IPS-20b (cell line): ENCODE measurements at regions not wholly inside any gene's neighbourhood (a gene's known extent, or its start where the extent isn't known, plus 50 kb on each side); places are given as distances from the start of the nearest gene placed in this dataset.

Source experiments
- H3K27ac ChIP-seq: one replicate; pipeline ENCODE4 v1.5.1; 2013; ENCODE audit warnings: low read length
- H3K27me3 ChIP-seq: 2 replicates; pipeline ENCODE4 v1.6.1; 2013; ENCODE audit warnings: mild to moderate bottlenecking, low read length, inconsistent platforms; ENCODE audit not compliant: insufficient read depth
- H3K36me3 ChIP-seq: 2 replicates; pipeline ENCODE4 v1.6.1; 2013; ENCODE audit warnings: low read depth, mild to moderate bottlenecking, inconsistent platforms, low read length, moderate library complexity; ENCODE audit not compliant: insufficient read depth
- H3K4me1 ChIP-seq: 2 replicates; pipeline ENCODE4 v1.6.1; 2013; ENCODE audit warnings: mild to moderate bottlenecking, control low read depth, inconsistent platforms, low read length, moderate library complexity; ENCODE audit not compliant: insufficient read depth
- H3K4me3 ChIP-seq: 2 replicates; pipeline ENCODE4 v1.5.1; 2013; ENCODE audit warnings: mild to moderate bottlenecking, low read length, inconsistent platforms
- H3K9ac ChIP-seq: 2 replicates; pipeline ENCODE4 v1.6.1; 2013; ENCODE audit warnings: low read depth, mild to moderate bottlenecking, inconsistent platforms, low read length, moderate library complexity
- H3K9me3 ChIP-seq: 2 replicates; pipeline ENCODE4 v1.6.1; 2013; ENCODE audit warnings: mild to moderate bottlenecking, low read depth, low read length, inconsistent platforms; ENCODE audit not compliant: insufficient read depth

- Histone ChIP-seq H3K4me1 (no peaks in the 10 kb centered on the region), H3K9me3 (no peaks in the 10 kb centered on the region), H3K27me3 (no peaks in the 10 kb centered on the region), H3K4me3 (no peak overlapping the region), H3K9ac (no peak overlapping the region), H3K27ac (no peak overlapping the region), H3K36me3 (no peaks in the 10 kb centered on the region)
These were observed 266.3 kb downstream of the TBL1XR1 start for GRCh38 chr3:176930942-176931341.

GRCh38 chr3:176928582-176928931, 268.7 kb downstream of the TBL1XR1 start:
- no peaks in the 10 kb centered on the region for H3K36me3 ChIP-seq
- no peak overlapping the region for H3K27ac ChIP-seq
- H3K9ac ChIP-seq = no peak overlapping the region
- H3K4me1 ChIP-seq = no peaks in the 10 kb centered on the region
- no peaks in the 10 kb centered on the region for H3K27me3 ChIP-seq
- no peak overlapping the region for H3K4me3 ChIP-seq
- no peaks in the 10 kb centered on the region for H3K9me3 ChIP-seq

GRCh38 chr3:176927706-176928581, 269.3 kb downstream of the TBL1XR1 start:
- no peaks in the 10 kb centered on the region for H3K36me3 ChIP-seq
- H3K9me3 ChIP-seq = no peaks in the 10 kb centered on the region
- H3K4me1 ChIP-seq = no peaks in the 10 kb centered on the region
- no peaks in the 10 kb centered on the region for H3K27me3 ChIP-seq
- no peak overlapping the region for H3K4me3 ChIP-seq
- no peak overlapping the region for H3K9ac ChIP-seq
- no peak overlapping the region for H3K27ac ChIP-seq

- no peak overlapping the region for H3K27ac ChIP-seq
- H3K4me3 ChIP-seq = no peak overlapping the region
- H3K9ac ChIP-seq = no peak overlapping the region
- no peaks in the 10 kb centered on the region for H3K9me3 ChIP-seq
- H3K4me1 ChIP-seq = no peaks in the 10 kb centered on the region
- no peaks in the 10 kb centered on the region for H3K36me3 ChIP-seq
- H3K27me3 ChIP-seq = no peaks in the 10 kb centered on the region
These were observed 270.0 kb downstream of the TBL1XR1 start for GRCh38 chr3:176927280-176927679.

- no peaks in the 10 kb centered on the region for H3K36me3 ChIP-seq
- no peak overlapping the region for H3K4me3 ChIP-seq
- no peaks in the 10 kb centered on the region for H3K27me3 ChIP-seq
- no peak overlapping the region for H3K27ac ChIP-seq
- no peaks in the 10 kb centered on the region for H3K4me1 ChIP-seq
- H3K9ac ChIP-seq = no peak overlapping the region
- no peaks in the 10 kb centered on the region for H3K9me3 ChIP-seq
These were observed 270.6 kb downstream of the TBL1XR1 start for GRCh38 chr3:176926688-176927087.

GRCh38 chr3:176926034-176926433, 271.2 kb downstream of the TBL1XR1 start:
- Histone ChIP-seq H3K4me3 (no peak overlapping the region), H3K27me3 (no peaks in the 10 kb centered on the region), H3K27ac (no peak overlapping the region), H3K9me3 (no peaks in the 10 kb centered on the region), H3K4me1 (no peaks in the 10 kb centered on the region), H3K36me3 (no peaks in the 10 kb centered on the region), H3K9ac (no peak overlapping the region)

- no peak overlapping the region for H3K27ac ChIP-seq
- H3K9me3 ChIP-seq = no peaks in the 10 kb centered on the region
- no peak overlapping the region for H3K4me3 ChIP-seq
- no peaks in the 10 kb centered on the region for H3K36me3 ChIP-seq
- peaks cover 26% of the 10 kb centered on the region for H3K4me1 ChIP-seq
- H3K9ac ChIP-seq = no peak overlapping the region
- H3K27me3 ChIP-seq = no peaks in the 10 kb centered on the region
These were observed 276.5 kb downstream of the TBL1XR1 start for GRCh38 chr3:176920766-176921160.

GRCh38 chr3:176919836-176920765, 277.2 kb downstream of the TBL1XR1 start:
- Histone ChIP-seq H3K9ac (no peak overlapping the region), H3K9me3 (no peaks in the 10 kb centered on the region), H3K27me3 (no peaks in the 10 kb centered on the region), H3K4me1 (peaks cover 26% of the 10 kb centered on the region), H3K27ac (no peak overlapping the region), H3K36me3 (no peaks in the 10 kb centered on the region), H3K4me3 (no peak overlapping the region)

GRCh38 chr3:176916777-176917176, 280.5 kb downstream of the TBL1XR1 start:
- H3K9me3 ChIP-seq = no peaks in the 10 kb centered on the region
- no peaks in the 10 kb centered on the region for H3K36me3 ChIP-seq
- no peak overlapping the region for H3K27ac ChIP-seq
- peak overlapping the region; percentile 47 for H3K4me3 ChIP-seq
- H3K4me1 ChIP-seq = peaks cover 26% of the 10 kb centered on the region
- H3K27me3 ChIP-seq = no peaks in the 10 kb centered on the region
- peak overlapping the region; percentile 40; the same call in 1 of the 2 replicates for H3K9ac ChIP-seq

- H3K36me3 ChIP-seq = no peaks in the 10 kb centered on the region
- peaks cover 26% of the 10 kb centered on the region for H3K4me1 ChIP-seq
- no peak overlapping the region for H3K27ac ChIP-seq
- H3K27me3 ChIP-seq = no peaks in the 10 kb centered on the region
- H3K9me3 ChIP-seq = no peaks in the 10 kb centered on the region
- H3K9ac ChIP-seq = no peak overlapping the region
- H3K4me3 ChIP-seq = no peak overlapping the region
These were observed 282.5 kb downstream of the TBL1XR1 start for GRCh38 chr3:176914764-176915163.

- H3K9me3 ChIP-seq = no peaks in the 10 kb centered on the region
These were observed 285.7 kb downstream of the TBL1XR1 start for GRCh38 chr3:176911579-176911978.

More at GRCh38 chr3:176911579-176911978, 285.7 kb downstream of the TBL1XR1 start:
- no peak overlapping the region for H3K4me3 ChIP-seq
- H3K27me3 ChIP-seq = no peaks in the 10 kb centered on the region
- no peaks in the 10 kb centered on the region for H3K36me3 ChIP-seq
- peaks cover 9% of the 10 kb centered on the region for H3K4me1 ChIP-seq
- no peak overlapping the region for H3K9ac ChIP-seq
- H3K27ac ChIP-seq = no peak overlapping the region
